IPS-NIHi7 (cell line): ENCODE measurements at regions not wholly inside any gene's neighbourhood (a gene's known extent, or its start where the extent isn't known, plus 50 kb on each side); places are given as distances from the start of the nearest gene placed in this dataset.

ENCODE experiments used
- DNase-seq: peaks from one replicate; pipeline ENCODE4 v3.0.0; 2012; ENCODE audit warnings: mixed read lengths; ENCODE audit errors: extremely low spot score

GRCh38 chr1:57727121-57727520, 303.3 kb upstream of the DAB1 start:
- no peak for DNase-seq

DNA sequence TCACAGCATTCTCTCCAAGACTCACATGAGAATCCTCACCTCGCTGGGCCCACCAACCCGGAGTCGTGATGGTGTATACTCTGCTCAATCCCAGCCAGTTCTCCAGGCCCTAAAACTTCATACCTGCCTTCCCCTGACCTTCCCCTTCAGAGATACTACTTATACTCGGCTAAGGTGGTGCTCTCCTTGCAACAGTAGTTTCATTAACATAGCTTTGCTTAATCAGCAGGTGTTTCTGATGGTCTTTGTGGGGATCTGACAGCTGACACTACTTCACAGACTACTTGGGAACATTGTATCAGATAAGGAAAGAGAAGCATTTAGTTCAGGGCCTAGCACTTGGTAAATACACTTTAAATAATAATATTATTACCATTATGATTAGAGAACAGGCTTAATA, 301.5 kb upstream of the DAB1 start:
- peak; percentile 25 for DNase-seq

GRCh38 chr1:57724535-57724934, 300.7 kb upstream of the DAB1 start:
- DNase-seq, result no peak

DNA sequence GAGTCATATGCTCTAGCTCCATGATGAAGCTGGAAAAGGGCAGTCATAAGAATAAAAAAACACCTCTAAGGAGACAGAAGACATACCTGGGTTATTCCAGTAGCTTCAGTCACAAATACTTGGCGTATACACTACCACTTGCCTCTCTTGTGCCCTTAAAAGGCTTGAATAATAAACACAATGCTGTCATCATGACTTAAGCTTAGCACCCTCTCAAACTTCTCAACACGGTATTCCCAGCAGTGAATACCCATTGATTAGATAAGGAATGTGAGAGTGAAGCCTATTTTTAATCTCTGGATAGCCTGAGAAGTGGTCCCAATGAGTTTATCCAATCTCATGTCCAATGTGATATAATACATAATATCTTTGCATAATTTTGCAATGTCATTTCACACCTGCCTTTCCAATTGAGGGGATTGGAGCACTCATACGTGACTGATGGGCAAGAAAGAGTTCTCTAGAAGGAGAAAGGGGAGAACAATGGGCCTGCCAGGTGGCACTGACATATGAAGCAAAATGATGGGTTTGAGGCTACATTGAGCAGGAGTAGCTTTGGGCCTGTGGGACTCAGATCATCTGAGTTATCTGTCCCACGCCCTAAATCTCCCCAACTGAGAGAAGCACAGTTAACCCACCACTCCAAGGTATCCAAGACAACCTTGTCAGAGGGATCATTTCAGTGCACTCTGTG, 298.6 kb upstream of the DAB1 start:
- no peak for DNase-seq

DNA sequence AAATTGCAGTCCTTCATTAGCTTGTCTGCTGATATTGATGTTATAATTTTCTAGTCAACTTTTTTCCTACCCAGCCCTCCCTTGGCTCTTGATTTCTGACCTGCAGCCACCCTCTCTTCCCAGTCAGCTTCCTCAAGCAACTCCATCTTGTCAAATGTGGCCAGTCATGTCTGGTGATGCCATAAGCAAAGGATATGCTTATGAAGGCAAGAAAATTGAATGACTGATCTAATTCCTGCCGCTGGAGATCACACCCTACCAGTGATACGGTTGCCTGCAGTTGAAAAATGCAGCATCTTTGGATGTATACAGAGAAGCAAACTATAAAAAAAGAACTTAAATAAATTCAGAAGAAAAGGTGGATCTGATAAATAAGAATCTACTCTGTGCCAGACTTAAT, 297.1 kb upstream of the DAB1 start:
- DNase-seq, result no peak

GRCh38 chr1:57719274-57719673, 295.4 kb upstream of the DAB1 start:
- DNase-seq, result no peak

DNA sequence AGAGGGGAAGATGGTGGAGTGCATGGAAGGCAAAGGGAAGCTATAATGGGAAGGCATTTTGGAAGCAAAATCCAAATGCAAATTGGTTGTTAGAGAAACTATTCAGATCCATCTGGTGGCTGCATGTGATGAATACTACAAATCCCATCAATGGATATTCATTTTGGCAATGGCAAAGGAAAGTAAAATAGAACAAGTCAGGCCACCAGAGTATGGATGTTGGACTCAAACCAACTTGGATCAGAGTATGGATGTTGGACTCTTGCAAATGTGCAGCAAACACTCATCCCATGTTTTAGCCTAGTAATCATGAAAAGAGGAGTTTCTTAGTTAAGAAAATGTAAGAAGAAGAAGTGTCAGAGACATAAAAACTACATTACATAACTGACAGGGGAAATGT, 289.6 kb upstream of the DAB1 start:
- DNase-seq, result no peak

- DNase-seq, result no peak
These were observed 289.0 kb upstream of the DAB1 start for GRCh38 chr1:57712846-57713245.

DNA sequence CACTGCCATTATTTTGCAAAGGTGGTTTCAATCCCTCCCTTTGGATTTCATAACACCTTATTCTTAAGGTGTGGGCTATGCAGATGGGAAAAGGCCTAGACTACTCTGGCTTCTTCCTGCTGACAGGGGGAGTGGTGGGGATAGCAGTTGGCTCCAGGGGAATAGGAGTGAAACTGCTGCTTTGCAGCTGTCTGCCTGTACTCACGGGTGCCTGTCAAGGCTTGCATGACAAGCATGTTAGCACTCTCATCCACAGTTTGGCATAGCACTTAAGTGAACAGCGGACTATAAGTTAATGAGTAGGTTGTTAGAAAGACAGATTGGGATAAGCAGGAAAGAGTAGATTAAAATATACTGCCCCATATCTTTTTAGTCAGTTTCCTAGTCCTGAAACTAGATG, 287.5 kb upstream of the DAB1 start:
- DNase-seq, result peak; percentile 43

GRCh38 chr1:57707631-57708030, 283.8 kb upstream of the DAB1 start:
- no peak for DNase-seq

GRCh38 chr1:57704811-57705210, 281.0 kb upstream of the DAB1 start:
- no peak for DNase-seq

DNA sequence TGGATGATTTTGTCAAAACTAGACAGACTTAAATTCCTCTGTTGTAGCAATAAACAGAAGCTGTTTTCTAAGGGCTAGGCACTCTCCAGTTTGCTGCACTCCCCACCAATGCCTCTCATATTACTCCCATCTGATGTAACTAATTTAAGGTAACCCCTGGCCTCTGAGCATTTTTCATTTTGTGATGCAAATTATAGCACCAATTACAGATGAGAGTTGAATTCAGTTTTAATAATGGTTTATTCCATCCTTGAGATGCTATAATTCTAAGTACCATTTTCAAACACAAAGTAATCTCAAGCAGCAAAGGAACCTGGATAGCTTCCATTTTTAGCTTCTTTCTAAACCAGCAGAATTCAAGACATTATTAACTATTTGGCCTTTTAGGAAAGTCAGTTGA, 280.4 kb upstream of the DAB1 start:
- peak; percentile 0 for DNase-seq

GRCh38 chr1:57696904-57697303, 273.0 kb upstream of the DAB1 start:
- no peak for DNase-seq

DNA sequence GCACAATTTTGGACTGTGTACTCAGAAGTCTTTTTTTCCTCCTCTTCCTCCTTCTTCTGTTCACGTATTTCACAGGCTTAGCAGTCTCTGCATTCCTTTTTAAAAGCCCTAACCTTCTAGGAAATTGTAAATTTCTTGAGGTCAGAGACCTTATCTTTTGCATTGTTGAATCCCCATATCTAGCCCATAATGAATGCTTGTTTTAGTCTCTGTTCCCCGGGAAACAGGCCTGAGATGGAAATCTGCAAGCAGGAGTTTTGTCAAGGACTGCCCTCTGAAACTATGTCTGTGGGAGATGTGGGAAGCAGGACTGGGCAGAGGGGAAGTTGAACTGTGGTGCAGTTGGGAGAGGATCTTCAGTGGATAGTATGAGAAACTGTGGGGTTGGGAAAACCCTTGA, 272.2 kb upstream of the DAB1 start:
- DNase-seq, result no peak

GRCh38 chr1:57686306-57686705, 262.4 kb upstream of the DAB1 start:
- no peak for DNase-seq

DNA sequence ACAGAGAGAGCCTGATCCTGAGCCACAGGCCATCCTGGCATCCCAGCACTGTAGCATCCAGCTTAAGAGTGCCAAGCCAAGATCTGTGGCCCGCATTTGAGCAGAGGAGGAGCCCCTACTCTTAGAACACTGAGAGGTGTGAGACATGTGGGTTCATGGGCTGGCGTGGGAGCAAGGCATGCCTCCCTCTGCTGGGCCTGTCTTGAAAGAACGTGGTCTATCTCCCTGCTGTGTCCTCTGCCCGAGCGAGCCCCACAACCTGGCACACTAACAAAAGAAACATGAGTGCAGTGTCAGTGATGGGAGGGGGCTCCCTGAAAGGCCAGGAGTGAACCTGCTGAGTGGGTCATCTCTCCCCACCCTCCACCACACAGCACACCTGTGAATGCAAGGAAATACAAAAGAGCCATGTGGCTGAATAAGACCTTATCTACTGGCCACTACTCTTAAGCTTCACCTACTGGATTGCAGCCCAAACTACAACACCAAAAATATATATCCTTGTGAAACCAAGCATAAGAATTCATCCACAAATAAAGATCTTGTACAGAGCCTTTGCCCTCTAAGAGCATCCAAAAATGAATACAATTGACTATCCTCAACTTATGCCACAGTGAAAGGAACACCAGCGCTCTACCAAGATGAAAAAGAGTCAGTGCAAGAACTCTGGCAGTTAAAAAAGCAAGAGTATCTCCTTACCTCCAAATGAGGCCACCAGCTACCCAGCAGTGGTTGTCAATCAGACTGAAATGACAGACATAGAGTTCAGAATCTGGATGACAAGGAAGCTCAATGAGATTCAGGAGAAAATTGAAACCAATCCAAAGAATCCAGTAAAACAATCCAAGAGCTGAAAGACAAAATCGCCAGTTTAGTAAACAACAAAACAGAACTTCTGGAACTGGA, 259.4 kb upstream of the DAB1 start:
- DNase-seq, result peak; percentile 55

DNA sequence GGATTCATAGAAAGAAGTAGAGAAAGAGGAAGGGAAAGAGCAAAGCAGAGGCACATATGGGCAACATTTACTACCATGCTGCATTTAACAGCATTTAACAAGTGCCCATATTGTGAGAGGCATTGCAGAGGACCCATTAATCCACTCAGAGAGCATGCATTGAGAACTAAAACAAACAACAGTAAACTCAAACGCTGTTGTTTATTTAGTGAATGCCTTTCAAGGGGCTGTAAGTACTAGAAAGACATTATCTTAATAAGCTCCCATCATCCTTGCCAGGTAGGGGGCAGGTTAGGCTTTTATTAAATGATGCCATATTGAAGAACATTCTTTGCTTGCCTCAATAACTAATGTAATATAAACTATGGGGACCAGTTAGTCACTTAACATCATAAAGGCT, 254.3 kb upstream of the DAB1 start:
- no peak for DNase-seq

DNA sequence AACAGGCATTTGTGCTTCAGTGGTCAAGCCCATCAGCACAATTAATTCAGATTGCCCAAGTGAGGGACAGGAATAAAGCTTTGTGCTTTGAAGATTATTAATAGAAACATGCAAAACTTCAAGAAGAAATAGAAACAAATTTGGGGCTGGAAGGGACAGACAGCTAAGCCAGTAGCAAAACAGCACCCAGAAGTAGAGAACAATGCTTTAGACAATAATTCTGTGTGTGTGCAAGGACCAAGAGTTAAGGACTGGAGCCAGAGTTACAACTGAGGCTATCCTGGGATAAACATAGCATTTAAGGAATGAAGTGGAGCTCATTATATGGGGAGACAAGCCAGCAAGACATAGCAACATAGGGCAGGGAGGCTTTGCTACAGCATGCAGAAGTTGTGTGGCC, 251.9 kb upstream of the DAB1 start:
- no peak for DNase-seq

DNA sequence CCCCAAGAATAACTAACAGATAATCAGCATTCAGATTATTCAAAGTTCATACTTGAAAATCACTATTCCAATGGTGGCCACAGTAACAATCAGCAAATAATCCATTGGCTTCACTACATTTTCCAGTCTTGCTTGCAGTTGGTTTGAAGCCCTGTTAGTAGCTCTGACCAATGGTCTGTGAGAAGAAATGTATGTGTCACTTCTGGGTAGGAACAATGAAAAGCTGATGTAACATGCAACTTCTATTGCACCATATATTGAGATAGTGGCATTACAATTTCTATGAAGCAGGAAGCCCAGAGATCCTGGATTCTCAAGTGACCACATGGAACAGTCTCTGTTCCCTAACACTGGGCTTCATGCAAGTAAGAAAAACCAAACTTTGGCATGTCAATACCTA, 250.9 kb upstream of the DAB1 start:
- no peak for DNase-seq

DNA sequence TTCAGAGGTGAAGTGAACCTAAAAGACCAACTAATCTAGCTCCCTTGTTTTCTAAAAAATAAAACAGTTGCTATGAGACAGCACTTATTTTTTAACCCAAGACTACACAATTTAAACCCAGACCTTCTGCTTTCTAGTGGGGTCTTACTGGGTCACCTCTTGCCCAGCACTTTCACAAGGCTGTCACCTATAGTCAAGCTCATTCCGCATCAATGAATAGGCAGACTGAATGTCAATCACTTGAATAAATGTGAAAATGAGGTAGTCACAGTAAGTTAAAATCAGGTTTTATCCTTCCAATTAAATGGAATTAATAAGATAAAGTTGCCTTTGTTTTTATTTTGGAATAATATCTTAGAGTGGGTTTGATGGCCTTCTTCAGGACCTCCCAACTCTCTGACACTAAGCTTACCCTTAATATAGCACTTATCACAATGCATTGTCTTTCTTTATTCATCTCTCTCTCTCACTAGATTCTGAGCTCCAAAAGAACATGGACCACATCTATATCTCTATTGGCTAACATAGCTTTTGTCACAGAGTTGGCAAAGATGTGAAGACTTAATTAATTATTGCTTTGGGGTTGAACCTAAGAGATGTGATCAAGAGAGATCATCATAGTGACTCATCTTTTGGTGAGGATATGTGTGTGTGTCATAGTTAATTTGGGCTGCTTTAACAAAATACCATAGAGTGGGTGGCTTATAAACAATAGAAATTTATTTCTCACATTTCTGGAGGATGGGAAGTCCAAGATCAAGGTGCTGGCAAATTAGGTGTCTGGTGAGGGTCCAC, 248.7 kb upstream of the DAB1 start:
- no peak for DNase-seq

- DNase-seq, result no peak
These were observed 247.9 kb upstream of the DAB1 start for GRCh38 chr1:57671750-57672149.

DNA sequence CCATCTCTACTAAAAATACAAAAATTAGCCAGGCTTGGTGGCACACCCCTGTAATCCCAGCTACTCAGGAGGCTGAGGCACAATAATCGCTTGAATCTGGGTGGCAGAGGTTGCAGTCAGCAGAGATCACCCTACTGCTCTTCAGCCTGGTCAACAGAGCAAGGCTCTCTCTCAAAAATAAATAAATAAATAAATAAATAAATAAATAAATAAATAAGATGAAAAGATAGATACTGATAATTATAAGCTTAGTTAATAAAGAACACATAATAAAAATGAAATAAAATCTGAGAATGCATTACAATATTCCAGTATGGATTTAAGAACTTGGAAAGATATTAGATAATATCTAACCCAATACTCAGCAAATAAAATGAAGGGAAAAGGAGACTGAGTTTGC, 235.9 kb upstream of the DAB1 start:
- no peak for DNase-seq

- no peak for DNase-seq
These were observed 231.3 kb upstream of the DAB1 start for GRCh38 chr1:57655161-57655560.
